ENCODE measurements at regions not wholly inside any gene's neighbourhood (a gene's known extent, or its start where the extent isn't known, plus 50 kb on each side); places are given as distances from the start of the nearest gene placed in this dataset.
"Not testable (repeated sequence)": the region's sequence is repeated elsewhere in the genome, so short reads cannot be mapped to it uniquely, and the experiment has no call there.

GRCh38 chr1:14419778-14420218 is 178.7 kb upstream of the KAZN start:
- not testable (repeated sequence) for DNase-seq

GRCh38 chr1:14420686-14421085 is 177.8 kb upstream of the KAZN start:
- DNase-seq: no peak

- DNase-seq: no peak
Measured at GRCh38 chr1:14421295-14421976, 177.0 kb upstream of the KAZN start.

- DNase-seq: peak; percentile 20
Measured at GRCh38 chr1:14421977-14422609, 176.4 kb upstream of the KAZN start.

GRCh38 chr1:14424325-14425002 is 174.0 kb upstream of the KAZN start:
- no peak for DNase-seq

- no peak for DNase-seq
Measured at GRCh38 chr1:14426854-14427253, 171.6 kb upstream of the KAZN start.

GRCh38 chr1:14429577-14429976 is 168.9 kb upstream of the KAZN start:
- no peak for DNase-seq

- DNase-seq: not testable (repeated sequence)
Measured at GRCh38 chr1:14432728-14433127, 165.8 kb upstream of the KAZN start.

GRCh38 chr1:14435368-14436023 is 163.0 kb upstream of the KAZN start:
- peak; percentile 31 for DNase-seq

- DNase-seq: no peak
Measured at GRCh38 chr1:14437417-14437918, 161.0 kb upstream of the KAZN start.

GRCh38 chr1:14438127-14438769 is 160.2 kb upstream of the KAZN start:
- DNase-seq: no peak

- DNase-seq: no peak
Measured at GRCh38 chr1:14439015-14439414, 159.5 kb upstream of the KAZN start.

GRCh38 chr1:14440166-14440565 is 158.3 kb upstream of the KAZN start:
- no peak for DNase-seq

- no peak for DNase-seq
Measured at GRCh38 chr1:14440731-14441130, 157.8 kb upstream of the KAZN start.

- no peak for DNase-seq
Measured at GRCh38 chr1:14441302-14441741, 157.2 kb upstream of the KAZN start.

- DNase-seq: no peak
Measured at GRCh38 chr1:14442669-14443068, 155.8 kb upstream of the KAZN start.

GRCh38 chr1:14443164-14443787 is 155.2 kb upstream of the KAZN start:
- DNase-seq: no peak

GRCh38 chr1:14451217-14451616 is 147.3 kb upstream of the KAZN start:
- DNase-seq: no peak

GRCh38 chr1:14452551-14452950 is 145.9 kb upstream of the KAZN start:
- DNase-seq: no peak

- no peak for DNase-seq
Measured at GRCh38 chr1:14460173-14460572, 138.3 kb upstream of the KAZN start.

GRCh38 chr1:14462851-14463250 is 135.6 kb upstream of the KAZN start:
- no peak for DNase-seq

GRCh38 chr1:14466006-14466405 is 132.5 kb upstream of the KAZN start:
- no peak for DNase-seq

Measured in NCI-H146 (cell line).